ENCODE measurements at regions not wholly inside any gene's neighbourhood (a gene's known extent, or its start where the extent isn't known, plus 50 kb on each side); places are given as distances from the start of the nearest gene placed in this dataset.
"Not testable (repeated sequence)": the region's sequence is repeated elsewhere in the genome, so short reads cannot be mapped to it uniquely, and the experiment has no call there.

DNA sequence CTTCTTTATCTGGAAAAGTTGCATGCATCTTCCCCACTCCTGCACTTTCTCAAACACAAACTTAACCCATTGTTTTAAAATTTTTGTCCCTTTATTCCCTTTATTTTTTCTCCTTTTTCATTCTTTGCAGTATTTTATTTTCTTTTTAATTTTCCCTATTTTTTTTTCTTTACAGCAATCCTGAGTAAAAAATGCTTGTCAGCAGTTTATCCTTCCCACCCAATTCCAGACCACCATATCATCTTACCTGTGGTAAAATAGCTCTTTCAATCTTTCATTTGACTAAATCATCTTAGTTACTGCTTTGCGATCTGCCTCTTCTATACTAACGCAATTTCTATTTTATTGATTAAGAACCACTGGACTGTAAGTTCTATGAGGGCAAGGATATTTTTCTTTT, 450.5 kb downstream of the KLHL4 start:
- H3K4me3 ChIP-seq, result no peak overlapping the region
- no peak overlapping the region for H3K27ac ChIP-seq
- H3K27me3 ChIP-seq (ENCODE audit: insufficient read depth, low read depth), result no peaks in the 10 kb centered on the region
- intact Hi-C loops (cut with micrococcal nuclease; ENCODE audit: unreplicated experiment), result no loop called here
- H3K9me2 ChIP-seq (ENCODE audit: insufficient read depth), result no peaks in the 10 kb centered on the region
- H3K9me3 ChIP-seq (ENCODE audit: insufficient read depth, low read depth), result no peaks in the 10 kb centered on the region
- POLR2A ChIA-PET (ENCODE audit: unreplicated experiment), result no interaction called here
- DNase-seq, result no peak
- no TSS peak for BruUV-seq (replicated peaks)
- H3K36me3 ChIP-seq (ENCODE audit: low read depth), result no peaks in the 10 kb centered on the region
- no peaks in the 10 kb centered on the region for H3K79me2 ChIP-seq (ENCODE audit: low read depth)
- H2AFZ ChIP-seq, result no peak overlapping the region
- no peaks in the 10 kb centered on the region for H3K4me1 ChIP-seq (replicated peaks; ENCODE audit: insufficient read depth)
- H3K4me2 ChIP-seq, result no peak overlapping the region
- TF ChIP-seq EZH2 (IDR thresholded peaks at IDR 0.05; ENCODE audit: low read depth), result no peak
- TF ChIP-seq, protein P1, sequence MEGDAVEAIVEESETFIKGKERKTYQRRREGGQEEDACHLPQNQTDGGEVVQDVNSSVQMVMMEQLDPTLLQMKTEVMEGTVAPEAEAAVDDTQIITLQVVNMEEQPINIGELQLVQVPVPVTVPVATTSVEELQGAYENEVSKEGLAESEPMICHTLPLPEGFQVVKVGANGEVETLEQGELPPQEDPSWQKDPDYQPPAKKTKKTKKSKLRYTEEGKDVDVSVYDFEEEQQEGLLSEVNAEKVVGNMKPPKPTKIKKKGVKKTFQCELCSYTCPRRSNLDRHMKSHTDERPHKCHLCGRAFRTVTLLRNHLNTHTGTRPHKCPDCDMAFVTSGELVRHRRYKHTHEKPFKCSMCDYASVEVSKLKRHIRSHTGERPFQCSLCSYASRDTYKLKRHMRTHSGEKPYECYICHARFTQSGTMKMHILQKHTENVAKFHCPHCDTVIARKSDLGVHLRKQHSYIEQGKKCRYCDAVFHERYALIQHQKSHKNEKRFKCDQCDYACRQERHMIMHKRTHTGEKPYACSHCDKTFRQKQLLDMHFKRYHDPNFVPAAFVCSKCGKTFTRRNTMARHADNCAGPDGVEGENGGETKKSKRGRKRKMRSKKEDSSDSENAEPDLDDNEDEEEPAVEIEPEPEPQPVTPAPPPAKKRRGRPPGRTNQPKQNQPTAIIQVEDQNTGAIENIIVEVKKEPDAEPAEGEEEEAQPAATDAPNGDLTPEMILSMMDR (conservative IDR thresholded peaks at IDR 0.05), result no peak
- no peaks in the 10 kb centered on the region for H4K20me1 ChIP-seq (ENCODE audit: insufficient read depth)
- CTCF ChIA-PET, result no interaction called here
- no peaks in the 10 kb centered on the region for H3F3A ChIP-seq (ENCODE audit: insufficient read depth, low read depth)

DNA sequence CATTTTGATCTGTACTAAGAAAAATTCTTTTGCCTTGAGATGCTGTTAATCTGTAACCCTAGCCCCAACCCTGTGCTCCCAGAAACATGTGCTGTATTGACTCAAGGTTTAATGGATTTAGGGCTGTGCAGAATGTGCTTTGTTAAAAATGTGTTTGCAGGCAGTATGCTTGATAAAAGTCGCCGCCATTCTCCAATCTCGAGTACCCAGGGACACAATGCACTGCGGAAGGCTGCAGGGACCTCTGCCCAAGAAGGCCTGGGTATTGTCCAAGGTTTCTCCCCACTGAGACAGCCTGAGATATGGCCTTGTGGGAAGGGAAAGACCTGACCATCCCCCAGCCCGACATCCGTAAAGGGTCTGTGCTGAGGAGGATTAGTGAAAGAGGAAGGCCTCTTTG, 454.5 kb downstream of the KLHL4 start:
- CTCF ChIA-PET; H3K36me3 ChIP-seq (ENCODE audit: low read depth); DNase-seq; H3F3A ChIP-seq (ENCODE audit: insufficient read depth, low read depth); POLR2A ChIA-PET (ENCODE audit: unreplicated experiment); H3K9me3 ChIP-seq (ENCODE audit: insufficient read depth, low read depth); intact Hi-C loops (cut with micrococcal nuclease; ENCODE audit: unreplicated experiment); H3K79me2 ChIP-seq (ENCODE audit: low read depth); H3K4me3 ChIP-seq; H3K4me1 ChIP-seq (replicated peaks; ENCODE audit: insufficient read depth); H3K27me3 ChIP-seq (ENCODE audit: insufficient read depth, low read depth); H4K20me1 ChIP-seq (ENCODE audit: insufficient read depth); H3K4me2 ChIP-seq; H2AFZ ChIP-seq; BruUV-seq (replicated peaks); H3K27ac ChIP-seq; H3K9me2 ChIP-seq (ENCODE audit: insufficient read depth): not testable (repeated sequence)

DNA sequence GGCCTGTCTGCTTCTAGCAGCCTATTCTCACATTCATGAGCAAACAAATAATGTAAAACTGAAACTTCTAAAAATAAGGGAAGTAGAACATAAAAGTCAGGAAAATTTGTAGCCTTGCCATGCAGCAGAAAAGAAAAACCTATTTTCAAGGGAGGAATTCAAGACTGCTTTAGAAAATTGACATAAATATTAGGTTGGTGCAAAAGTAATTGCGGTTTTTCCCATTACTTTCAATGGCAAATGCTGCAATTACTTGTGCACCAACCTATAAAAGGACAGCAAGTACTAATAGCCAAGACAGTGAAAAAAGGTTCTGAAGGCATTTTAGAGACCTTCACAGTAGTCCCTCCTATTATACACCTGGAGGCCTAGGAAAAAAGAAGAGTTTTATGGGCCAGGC, 457.8 kb downstream of the KLHL4 start:
- no peak overlapping the region for H3K4me2 ChIP-seq
- no peaks in the 10 kb centered on the region for H3F3A ChIP-seq (ENCODE audit: insufficient read depth, low read depth)
- CTCF ChIA-PET, result no interaction called here
- H3K36me3 ChIP-seq (ENCODE audit: low read depth), result no peaks in the 10 kb centered on the region
- H3K4me3 ChIP-seq, result no peak overlapping the region
- H3K27me3 ChIP-seq (ENCODE audit: insufficient read depth, low read depth), result no peaks in the 10 kb centered on the region
- intact Hi-C loops (cut with micrococcal nuclease; ENCODE audit: unreplicated experiment), result no loop called here
- TF ChIP-seq EZH2 (IDR thresholded peaks at IDR 0.05; ENCODE audit: low read depth), result no peak
- TF ChIP-seq, protein P1 (conservative IDR thresholded peaks at IDR 0.05), result no peak
- H3K27ac ChIP-seq, result no peak overlapping the region
- H4K20me1 ChIP-seq (ENCODE audit: insufficient read depth), result no peaks in the 10 kb centered on the region
- DNase-seq, result no peak
- POLR2A ChIA-PET (ENCODE audit: unreplicated experiment), result no interaction called here
- BruUV-seq (replicated peaks), result no TSS peak
- no peaks in the 10 kb centered on the region for H3K9me2 ChIP-seq (ENCODE audit: insufficient read depth)
- no peaks in the 10 kb centered on the region for H3K9me3 ChIP-seq (ENCODE audit: insufficient read depth, low read depth)
- no peak overlapping the region for H2AFZ ChIP-seq
- H3K79me2 ChIP-seq (ENCODE audit: low read depth), result no peaks in the 10 kb centered on the region
- no peaks in the 10 kb centered on the region for H3K4me1 ChIP-seq (replicated peaks; ENCODE audit: insufficient read depth)

DNA sequence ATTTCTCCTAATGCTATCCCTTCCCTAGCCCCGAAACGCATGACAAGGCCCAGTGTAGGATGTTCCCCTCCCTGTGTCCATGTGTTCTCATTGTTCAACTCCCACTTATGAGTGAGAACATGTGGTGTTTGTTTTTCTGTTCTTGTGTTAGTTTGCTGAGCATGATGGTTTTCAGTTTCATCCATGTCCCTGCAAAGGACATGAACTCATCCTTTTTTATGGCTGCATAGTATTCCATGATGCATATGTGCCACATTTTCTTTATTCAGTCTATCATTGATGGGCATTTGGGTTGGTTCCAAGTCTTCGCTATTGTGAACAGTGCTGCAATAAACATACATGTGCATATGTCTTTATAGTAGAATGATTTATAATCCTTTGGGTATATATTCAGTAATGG, 490.3 kb downstream of the KLHL4 start:
- H3K27ac ChIP-seq; H3F3A ChIP-seq (ENCODE audit: insufficient read depth, low read depth); H4K20me1 ChIP-seq (ENCODE audit: insufficient read depth); DNase-seq; H3K9me3 ChIP-seq (ENCODE audit: insufficient read depth, low read depth); H3K4me2 ChIP-seq; BruUV-seq (replicated peaks); H3K4me3 ChIP-seq; POLR2A ChIA-PET (ENCODE audit: unreplicated experiment); H3K9me2 ChIP-seq (ENCODE audit: insufficient read depth); H3K4me1 ChIP-seq (replicated peaks; ENCODE audit: insufficient read depth); H3K79me2 ChIP-seq (ENCODE audit: low read depth); H3K27me3 ChIP-seq (ENCODE audit: insufficient read depth, low read depth); CTCF ChIA-PET; H2AFZ ChIP-seq; H3K36me3 ChIP-seq (ENCODE audit: low read depth); intact Hi-C loops (cut with micrococcal nuclease; ENCODE audit: unreplicated experiment): not testable (repeated sequence)
